ENCODE measurements at regions not wholly inside any gene's neighbourhood (a gene's known extent, or its start where the extent isn't known, plus 50 kb on each side); places are given as distances from the start of the nearest gene placed in this dataset.

DNA sequence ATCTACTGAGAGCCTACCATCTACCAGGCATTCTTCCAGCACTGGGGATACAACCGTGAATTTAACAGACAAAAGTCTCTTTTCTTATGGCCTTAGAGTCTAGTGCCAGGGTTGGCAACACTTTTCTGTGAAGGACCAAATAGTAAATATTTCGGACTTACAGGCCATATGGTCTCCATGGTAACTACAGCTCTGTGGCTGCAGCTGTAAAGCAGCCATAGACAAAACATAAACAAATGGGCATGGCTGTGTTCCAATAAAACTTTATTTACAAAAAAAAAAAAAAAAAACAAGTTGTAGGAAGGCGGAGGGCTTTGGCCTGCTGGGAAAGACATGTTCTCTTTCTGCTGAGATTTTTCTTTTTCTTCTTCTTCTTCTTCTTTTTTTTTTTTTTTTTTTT is 98.7 kb downstream of the ABCC12 start:
- Histone ChIP-seq H3K9me3 (ENCODE audit: low read length) (no peaks in the 10 kb centered on the region), H3K27ac (ENCODE audit: extremely low read length, insufficient read depth, low read length) (no peak overlapping the region), H3K36me3 (replicated peaks in 1 of 2; ENCODE audit: control insufficient read depth in 1 of 2, insufficient read depth in 2 of 2, low read length in 2 of 2) (no peaks in the 10 kb centered on the region), H3K79me2 (ENCODE audit: insufficient read depth, low read length) (no peaks in the 10 kb centered on the region), H4K20me1 (ENCODE audit: insufficient read depth, low read length) (no peaks in the 10 kb centered on the region), H2AFZ (ENCODE audit: low read length) (peak overlapping the region; percentile 22), H3K4me1 (ENCODE audit: insufficient read depth, low read length) (0 out of 2 replicates have a peak, but pooled peaks cover 8% of the 10 kb centered on the region), H3K9ac (ENCODE audit: insufficient read depth, low read depth, low read length) (no peak overlapping the region), H3K4me3 (replicated peaks in 1 of 3; ENCODE audit: insufficient read depth in 1 of 3, low read depth in 2 of 3, low read length in 3 of 3) (no peak overlapping the region), H3K4me2 (ENCODE audit: low read depth, low read length) (no peak overlapping the region), H3K27me3 (ENCODE audit: control insufficient read depth in 1 of 2, insufficient read depth in 2 of 2, low read length in 2 of 2) (peaks cover under 1 to 23% of the 10 kb centered on the region in 2 experiments; a peak in 4 of 5 replicates)
- DNase-seq (ENCODE audit: low spot score) (no peak), FAIRE-seq (no peak), ATAC-seq (no peak)
- no peak for TF ChIP-seq ZNF225 (CRISPR knock-in tag; IDR thresholded peaks at IDR 0.05)
- no peak for TF ChIP-seq ZBTB38 (CRISPR knock-in tag; IDR thresholded peaks at IDR 0.05)
- TF ChIP-seq, protein P1, sequence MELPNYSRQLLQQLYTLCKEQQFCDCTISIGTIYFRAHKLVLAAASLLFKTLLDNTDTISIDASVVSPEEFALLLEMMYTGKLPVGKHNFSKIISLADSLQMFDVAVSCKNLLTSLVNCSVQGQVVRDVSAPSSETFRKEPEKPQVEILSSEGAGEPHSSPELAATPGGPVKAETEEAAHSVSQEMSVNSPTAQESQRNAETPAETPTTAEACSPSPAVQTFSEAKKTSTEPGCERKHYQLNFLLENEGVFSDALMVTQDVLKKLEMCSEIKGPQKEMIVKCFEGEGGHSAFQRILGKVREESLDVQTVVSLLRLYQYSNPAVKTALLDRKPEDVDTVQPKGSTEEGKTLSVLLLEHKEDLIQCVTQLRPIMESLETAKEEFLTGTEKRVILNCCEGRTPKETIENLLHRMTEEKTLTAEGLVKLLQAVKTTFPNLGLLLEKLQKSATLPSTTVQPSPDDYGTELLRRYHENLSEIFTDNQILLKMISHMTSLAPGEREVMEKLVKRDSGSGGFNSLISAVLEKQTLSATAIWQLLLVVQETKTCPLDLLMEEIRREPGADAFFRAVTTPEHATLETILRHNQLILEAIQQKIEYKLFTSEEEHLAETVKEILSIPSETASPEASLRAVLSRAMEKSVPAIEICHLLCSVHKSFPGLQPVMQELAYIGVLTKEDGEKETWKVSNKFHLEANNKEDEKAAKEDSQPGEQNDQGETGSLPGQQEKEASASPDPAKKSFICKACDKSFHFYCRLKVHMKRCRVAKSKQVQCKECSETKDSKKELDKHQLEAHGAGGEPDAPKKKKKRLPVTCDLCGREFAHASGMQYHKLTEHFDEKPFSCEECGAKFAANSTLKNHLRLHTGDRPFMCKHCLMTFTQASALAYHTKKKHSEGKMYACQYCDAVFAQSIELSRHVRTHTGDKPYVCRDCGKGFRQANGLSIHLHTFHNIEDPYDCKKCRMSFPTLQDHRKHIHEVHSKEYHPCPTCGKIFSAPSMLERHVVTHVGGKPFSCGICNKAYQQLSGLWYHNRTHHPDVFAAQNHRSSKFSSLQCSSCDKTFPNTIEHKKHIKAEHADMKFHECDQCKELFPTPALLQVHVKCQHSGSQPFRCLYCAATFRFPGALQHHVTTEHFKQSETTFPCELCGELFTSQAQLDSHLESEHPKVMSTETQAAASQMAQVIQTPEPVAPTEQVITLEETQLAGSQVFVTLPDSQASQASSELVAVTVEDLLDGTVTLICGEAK (IDR thresholded peaks at IDR 0.05) = peak; percentile 84
- TF ChIP-seq, protein P1 (CRISPR knock-in tag; IDR thresholded peaks at IDR 0.05) = peak; percentile 91; the same call in 1 of the 2 replicates
- TF ChIP-seq ZNF234 (CRISPR knock-in tag; conservative IDR thresholded peaks at IDR 0.05) = no peak
- no peak for TF ChIP-seq TAF15 (IDR thresholded peaks at IDR 0.05; ENCODE audit: low read depth, low read length, poor library complexity, severe bottlenecking)
- in situ Hi-C loops (cut with HindIII; ENCODE audit: extremely low pct_ligation_motif_present, low pct_unique_long_range_greater_than_20kb) (loop anchor here (10.0 kb wide), 1 partner anchor 912 kb away; the partner anchor contains the start of gene NETO2), intact Hi-C loops (cut with micrococcal nuclease; ENCODE audit: unreplicated experiment) (loop anchor here (5.0 kb wide), 1 partner anchor 800 kb away; no protein-coding TSS in a partner anchor)
- BruUV-seq (replicated peaks) = no TSS peak
- WGBS (ENCODE audit: low lambda C conversion rate) = 22% methylated on average over 3 of the region's 3 CpGs
- CTCF ChIA-PET (ENCODE audit: low intra/inter-chr PET ratio, low total read pairs) = no interaction called here
- POLR2A ChIA-PET = no interaction called here
